Psoas muscle (tissue), 7 donors: ENCODE measurements at regions not wholly inside any gene's neighbourhood (a gene's known extent, or its start where the extent isn't known, plus 50 kb on each side); places are given as distances from the start of the nearest gene placed in this dataset.

Experiments
- ATAC-seq, 4 donors: fragments of 200-7000 bp; cut with Tn5 transposase; one replicate each; pipeline ENCODE4 v1.9.1; 2020; ENCODE audit warnings: moderate library complexity in 3 of 4, mild to moderate bottlenecking in 2 of 4
- DNase-seq, 2 donors: peaks; one replicate each; pipeline ENCODE4 v3.0.0-alpha.2; 2020
- H3K27ac ChIP-seq: fragments of 200-600 bp; one replicate; pipeline ENCODE4 v1.8.0; 2022
- H3K27me3 ChIP-seq, 3 donors: fragments of 200-600 bp in 1 of 3; one replicate each; pipeline versions ENCODE4 v1.6.1 to v1.8.0; 2013 to 2022; ENCODE audit warnings: low read length in 2 of 3, mild to moderate bottlenecking in 2 of 3, moderate library complexity in 1 of 3; ENCODE audit not compliant: insufficient read depth in 3 of 3
- H3K36me3 ChIP-seq, 2 donors: fragments of 200-600 bp in 1 of 2; one replicate each; pipeline versions ENCODE4 v1.6.1 to v1.8.0; 2013 to 2022; ENCODE audit warnings: low read depth in 1 of 2, mild to moderate bottlenecking in 1 of 2, moderate library complexity in 1 of 2; ENCODE audit not compliant: insufficient read depth in 1 of 2
- H3K4me1 ChIP-seq: fragments of 200-600 bp; one replicate; pipeline ENCODE4 v1.8.0; 2022
- H3K4me3 ChIP-seq: fragments of 200-600 bp; one replicate; pipeline ENCODE4 v1.8.0; 2022; ENCODE audit warnings: mild to moderate bottlenecking
- H3K9me3 ChIP-seq: fragments of 200-600 bp; one replicate; pipeline ENCODE4 v1.8.0; 2022
- CTCF ChIP-seq: fragments of 200-600 bp; IDR thresholded peaks from one replicate; pipeline ENCODE4 v1.8.0; 2022; ENCODE audit warnings: antibody characterized with exemption
- WGBS, 3 donors: extraction: QIAGEN DNeasy Blood & Tissue Kit; methylation state at CpG; one replicate each; pipeline versions ENCODE4 v1.1.6 to v1.1.7; 2013; 5-methylcytosine and 5-hydroxymethylcytosine counted together
- intact Hi-C, 2 donors: fragments of 100-400 bp; cut with DNase I; formaldehyde crosslinking; loops; one replicate each; pipeline versions ENCODE4 v1.11.0 to v1.14.2; 2022
- donor health status: healthy with polysubstance abuse.
- donor health status: DM: no; HTN: no; CAD: no; lungs with moderate emphysema.
- donor health status: Bipolar disorder and iron deficiency.
- donor health status: healthy.
- donor health status: DM: yes; HTN: yes; CAD: no.
- donor health status: DM: no; HTN: no; CAD: no.
- donor health status: DM: yes; HTN: yes; CAD: no.

- no peak overlapping the region for H3K4me3 ChIP-seq
- no peak for TF ChIP-seq CTCF
- H3K4me1 ChIP-seq: no peaks in the 10 kb centered on the region
- no peaks in the 10 kb centered on the region for H3K9me3 ChIP-seq
- no peaks in the 10 kb centered on the region for H3K27me3 ChIP-seq
- DNase-seq: no peak
- ATAC-seq: no peak
- intact Hi-C loops: no loop called here
- WGBS, 3 donors: 85 to 90% (median 90%) methylated on average over 4 of the region's 4 CpGs
- H3K36me3 ChIP-seq: no peaks in the 10 kb centered on the region
- no peak overlapping the region for H3K27ac ChIP-seq
These were observed 697.3 kb downstream of the FRK start for GRCh38 chr6:115363379-115363778.

- ATAC-seq: no peak
- WGBS, 3 donors: 78 to 84% (median 82%) methylated on average over 1 of the region's 1 CpG
These were observed 698.5 kb downstream of the FRK start for GRCh38 chr6:115362234-115362633.

GRCh38 chr6:115360602-115361325 lies 699.9 kb downstream of the FRK start:
- ATAC-seq (no peak), DNase-seq (no peak)
- 84 to 86% (median 85%) methylated on average over 2 of the region's 2 CpGs for WGBS, 3 donors
- Histone ChIP-seq H3K9me3 (no peaks in the 10 kb centered on the region), H3K27me3 (no peaks in the 10 kb centered on the region), H3K36me3 (no peaks in the 10 kb centered on the region), H3K27ac (no peak overlapping the region), H3K4me3 (no peak overlapping the region), H3K4me1 (no peaks in the 10 kb centered on the region)
- intact Hi-C loops: no loop called here
- no peak for TF ChIP-seq CTCF

More at GRCh38 chr6:115362234-115362633, 698.5 kb downstream of the FRK start:
- intact Hi-C loops: no loop called here
- DNase-seq: no peak
- Histone ChIP-seq H3K4me1 (no peaks in the 10 kb centered on the region), H3K27me3 (no peaks in the 10 kb centered on the region), H3K4me3 (no peak overlapping the region), H3K27ac (no peak overlapping the region), H3K36me3 (no peaks in the 10 kb centered on the region), H3K9me3 (no peaks in the 10 kb centered on the region)
- no peak for TF ChIP-seq CTCF

GRCh38 chr6:115358616-115359015 lies 702.1 kb downstream of the FRK start:
- DNase-seq: no peak
- no peak for TF ChIP-seq CTCF
- Histone ChIP-seq H3K4me3 (no peak overlapping the region), H3K9me3 (no peaks in the 10 kb centered on the region), H3K4me1 (no peaks in the 10 kb centered on the region), H3K27me3 (no peaks in the 10 kb centered on the region), H3K36me3 (no peaks in the 10 kb centered on the region), H3K27ac (no peak overlapping the region)
- intact Hi-C loops: no loop called here
- no peak for ATAC-seq

GRCh38 chr6:115356371-115356770 lies 704.3 kb downstream of the FRK start:
- 54 to 67% (median 64%) methylated on average over 1 of the region's 1 CpG for WGBS, 3 donors
- intact Hi-C loops: no loop called here
- no peak for DNase-seq

More at GRCh38 chr6:115356371-115356770, 704.3 kb downstream of the FRK start:
- Histone ChIP-seq H3K4me1 (no peaks in the 10 kb centered on the region), H3K27ac (no peak overlapping the region), H3K9me3 (no peaks in the 10 kb centered on the region), H3K27me3 (no peaks in the 10 kb centered on the region), H3K36me3 (no peaks in the 10 kb centered on the region), H3K4me3 (no peak overlapping the region)
- no peak for ATAC-seq
- no peak for TF ChIP-seq CTCF
